SU-DHL-6 (cell line): ENCODE measurements at regions not wholly inside any gene's neighbourhood (a gene's known extent, or its start where the extent isn't known, plus 50 kb on each side); places are given as distances from the start of the nearest gene placed in this dataset.

Source experiments
- H2AFZ ChIP-seq: fragments of 200-600 bp; sonication (generic); 2 replicates; pipeline ENCODE4 v1.6.1; 2014; ENCODE audit warnings: low read depth, mild to moderate bottlenecking, moderate library complexity, mixed read lengths, antibody characterized with exemption, low read length; ENCODE audit not compliant: severe bottlenecking
- H3F3A ChIP-seq: fragments of 200-600 bp; shearing (Covaris generic); 2 replicates; pipeline ENCODE4 v1.6.0; 2016; ENCODE audit warnings: antibody characterized with exemption, mild to moderate bottlenecking; ENCODE audit not compliant: insufficient read depth
- H3K27ac ChIP-seq: fragments of 200-600 bp; sonication (generic); 2 replicates; pipeline ENCODE4 v1.5.1; 2016; ENCODE audit warnings: low read depth, mild to moderate bottlenecking, low read length, moderate library complexity, mixed read lengths
- H3K27me3 ChIP-seq: fragments of 200-600 bp; sonication (generic), shearing (Covaris generic); 2 replicates; pipeline ENCODE4 v1.6.0; 2014; ENCODE audit warnings: mild to moderate bottlenecking, low read length
- H3K36me3 ChIP-seq: fragments of 200-600 bp; sonication (generic); 2 replicates; pipeline ENCODE4 v1.6.1; 2014; ENCODE audit warnings: mild to moderate bottlenecking, low read length, mixed read lengths
- H3K4me2 ChIP-seq: fragments of 300-600, 200-600 bp; shearing (Covaris generic), sonication (generic); 2 replicates; pipeline ENCODE4 v1.6.0; 2014; ENCODE audit warnings: low read length, low read depth, mild to moderate bottlenecking; ENCODE audit not compliant: poor library complexity, severe bottlenecking
- H3K4me3 ChIP-seq: fragments of 200-600 bp; sonication (generic); 2 replicates; pipeline ENCODE4 v1.5.1; 2014; ENCODE audit warnings: antibody characterized with exemption, low read length, mild to moderate bottlenecking, mixed read lengths; ENCODE audit not compliant: insufficient read depth, poor library complexity, severe bottlenecking
- H3K79me2 ChIP-seq: fragments of 200-600 bp; sonication (generic); 2 replicates; pipeline ENCODE4 v1.6.1; 2014; ENCODE audit warnings: mild to moderate bottlenecking, low read length, moderate library complexity; ENCODE audit not compliant: insufficient read depth
- H3K9ac ChIP-seq: fragments of 200-600 bp; sonication (generic); 2 replicates; pipeline ENCODE4 v1.7.0; 2014; ENCODE audit warnings: mild to moderate bottlenecking, low read length
- H3K9me2 ChIP-seq: fragments of 200-600 bp; sonication (generic); replicated peaks from 2 replicates; pipeline ENCODE4 v1.6.1; 2014; ENCODE audit warnings: low read length; ENCODE audit not compliant: insufficient read depth
- H3K9me3 ChIP-seq: fragments of 200-600 bp; sonication (generic); 2 replicates; pipeline ENCODE4 v1.6.1; 2014; ENCODE audit warnings: low read length, mixed read lengths; ENCODE audit not compliant: insufficient read depth
- H4K20me1 ChIP-seq: fragments of 200-600 bp; sonication (generic); 2 replicates; pipeline ENCODE4 v1.6.1; 2014; ENCODE audit warnings: low read depth, mild to moderate bottlenecking, antibody characterized with exemption, low read length, moderate library complexity, mixed read lengths
- CTCF ChIP-seq: fragments of 200-600 bp; sonication (generic); IDR thresholded peaks from one replicate; pipeline ENCODE4 v1.5.1; 2017; ENCODE audit warnings: antibody characterized with exemption, mild to moderate bottlenecking, low read length, moderate library complexity; ENCODE audit not compliant: insufficient read depth, poor library complexity, severe bottlenecking
- EZH2phosphoT487 ChIP-seq: fragments of 200-600 bp; sonication (generic), shearing (Covaris generic); conservative IDR thresholded peaks from 2 replicates; pipeline ENCODE4 v1.6.1; 2018; ENCODE audit warnings: mild to moderate bottlenecking, antibody characterized with exemption, low read length, moderate library complexity, mixed read lengths

DNA sequence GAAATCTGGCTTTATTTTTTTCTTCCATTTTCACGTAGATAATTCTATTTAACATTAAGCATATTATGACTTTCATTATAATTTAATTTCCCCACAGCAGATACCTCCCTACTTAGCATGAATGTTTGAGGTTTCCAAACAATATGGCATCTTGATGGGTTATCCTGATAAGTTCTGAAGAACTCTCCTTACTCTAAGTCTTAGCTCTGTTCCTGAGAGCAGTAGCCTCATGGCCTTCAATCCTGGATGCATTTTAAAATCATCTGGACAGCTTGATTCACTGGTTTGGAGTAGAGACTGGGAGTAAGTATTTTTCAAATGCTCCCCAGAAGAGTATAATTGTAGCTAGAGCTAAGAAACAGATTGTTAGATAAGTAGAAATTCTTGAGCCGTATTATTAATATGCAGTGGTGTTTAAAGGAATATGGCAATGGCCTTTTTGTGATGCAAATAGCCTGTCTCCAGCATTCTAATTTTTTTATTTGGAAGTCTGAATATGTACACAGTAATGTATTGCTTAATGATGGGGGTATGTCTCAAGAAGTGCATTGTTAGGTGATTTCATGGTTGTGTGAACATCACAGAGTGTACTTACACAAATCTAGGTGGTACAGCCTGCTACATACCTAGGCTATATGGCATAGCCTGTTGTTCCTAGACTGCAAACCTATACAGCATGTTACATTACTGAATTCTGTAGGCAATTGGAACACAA lies 110.5 kb upstream of the EEF1E1 start:
- Histone ChIP-seq H4K20me1 (no peaks in the 10 kb centered on the region), H3K9ac (no peak overlapping the region), H3K9me2 (no peaks in the 10 kb centered on the region), H2AFZ (no peak overlapping the region), H3F3A (no peaks in the 10 kb centered on the region), H3K9me3 (no peaks in the 10 kb centered on the region), H3K27ac (no peak overlapping the region), H3K36me3 (no peaks in the 10 kb centered on the region), H3K27me3 (no peaks in the 10 kb centered on the region), H3K4me3 (no peak overlapping the region), H3K79me2 (no peaks in the 10 kb centered on the region), H3K4me2 (no peak overlapping the region)
- TF ChIP-seq CTCF (no peak), EZH2phosphoT487 (no peak)

DNA sequence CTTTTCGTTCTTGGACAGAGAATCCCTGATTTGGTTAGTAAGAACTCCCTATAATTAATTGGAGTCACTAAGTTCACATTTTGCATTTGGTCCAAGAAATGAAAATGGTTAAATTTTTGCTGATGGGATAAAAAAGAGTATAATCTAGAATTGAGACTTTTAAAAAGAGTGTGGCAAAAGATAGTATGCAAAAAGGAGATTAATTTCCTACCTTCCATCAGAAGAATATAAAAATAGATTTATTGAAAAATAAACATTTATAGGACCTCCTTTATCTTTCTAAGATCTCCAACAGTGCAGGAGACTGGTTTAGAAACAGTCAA lies 105.5 kb upstream of the EEF1E1 start:
- Histone ChIP-seq H3K4me3 (no peak overlapping the region), H3K27ac (no peak overlapping the region), H3F3A (no peaks in the 10 kb centered on the region), H3K9me3 (no peaks in the 10 kb centered on the region), H3K79me2 (no peaks in the 10 kb centered on the region), H3K4me2 (no peak overlapping the region), H3K27me3 (no peaks in the 10 kb centered on the region), H2AFZ (no peak overlapping the region), H3K36me3 (no peaks in the 10 kb centered on the region), H4K20me1 (no peaks in the 10 kb centered on the region), H3K9me2 (no peaks in the 10 kb centered on the region), H3K9ac (no peak overlapping the region)
- TF ChIP-seq EZH2phosphoT487 = no peak
- TF ChIP-seq CTCF = no peak

DNA sequence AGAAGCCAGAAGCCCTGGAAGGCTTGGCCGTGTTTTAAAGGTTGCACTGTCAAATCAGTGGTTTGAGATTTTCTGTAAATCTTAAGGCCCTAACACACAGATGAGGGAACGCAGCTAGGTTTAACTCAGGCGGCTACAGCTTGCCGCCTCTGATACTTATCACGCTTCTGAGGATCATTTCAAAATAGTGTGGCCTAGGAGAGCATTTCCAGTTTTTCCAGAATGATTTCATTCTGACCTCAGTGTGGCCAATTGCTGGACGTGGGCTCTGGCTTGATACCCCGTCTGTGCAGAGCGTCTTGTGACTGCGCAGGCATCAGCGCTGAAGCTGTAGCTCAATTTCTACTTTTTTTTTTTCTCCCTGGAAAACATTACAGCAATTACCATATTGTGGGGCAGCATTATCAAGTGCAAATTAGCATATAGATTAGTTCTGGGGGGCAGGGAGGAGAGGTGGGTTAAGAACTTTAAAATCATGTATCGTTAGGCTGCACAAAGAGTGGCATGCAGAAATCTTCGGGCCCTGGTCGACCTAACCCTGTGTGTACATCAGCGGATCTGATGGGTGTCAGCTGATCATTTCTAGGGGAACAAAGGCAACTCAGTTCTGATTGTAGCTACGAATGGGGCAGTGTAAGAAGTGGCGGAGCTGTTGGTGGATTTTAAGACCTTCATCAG lies 105.0 kb upstream of the EEF1E1 start:
- Histone ChIP-seq H3K9me2 (no peaks in the 10 kb centered on the region), H3K9ac (no peak overlapping the region), H3K27me3 (no peaks in the 10 kb centered on the region), H3K79me2 (no peaks in the 10 kb centered on the region), H3K4me2 (no peak overlapping the region), H3K36me3 (no peaks in the 10 kb centered on the region), H3K4me3 (no peak overlapping the region), H3K9me3 (no peaks in the 10 kb centered on the region), H3F3A (no peaks in the 10 kb centered on the region), H2AFZ (no peak overlapping the region), H3K27ac (no peak overlapping the region), H4K20me1 (no peaks in the 10 kb centered on the region)
- TF ChIP-seq CTCF (no peak), EZH2phosphoT487 (no peak)
